Activated CD4-positive, alpha-beta T cell treated with anti-CD3 and anti-CD28 coated beads, Interleukin-2, amount 50 U/mL, for 16 hours (primary cell): ENCODE measurements at regions not wholly inside any gene's neighbourhood (a gene's known extent, or its start where the extent isn't known, plus 50 kb on each side); places are given as distances from the start of the nearest gene placed in this dataset.

ENCODE experiments used
- DNase-seq: peaks from one replicate; pipeline ENCODE4 v3.0.0-alpha.2; 2020

DNA sequence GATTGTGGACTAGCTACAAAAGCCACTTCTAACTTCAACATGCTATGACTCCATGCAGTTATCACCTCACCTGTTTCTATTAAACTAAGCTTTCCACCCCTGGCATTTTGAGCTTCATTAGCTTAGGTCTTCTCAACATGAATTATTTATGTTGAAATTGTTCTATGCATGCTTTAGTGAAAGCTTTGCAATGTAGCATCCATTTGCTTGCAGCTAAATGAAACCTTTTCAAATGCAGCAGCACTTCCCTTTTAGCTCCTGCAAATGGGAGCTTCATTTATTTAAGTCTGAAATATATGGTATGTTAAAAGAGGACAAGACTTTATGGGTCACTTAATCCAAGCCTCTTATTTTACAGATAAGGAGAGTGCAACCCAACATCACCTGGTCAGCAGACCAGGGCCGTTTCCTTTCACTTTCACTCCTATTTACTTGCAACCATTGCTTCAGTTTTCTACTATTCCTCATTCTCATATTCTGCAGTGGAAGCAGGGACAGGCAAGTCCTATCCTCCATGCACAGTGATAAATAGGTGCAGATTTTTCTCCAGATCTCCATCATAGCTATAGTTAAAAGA, 56.4 kb upstream of the SAMSN1 start:
- DNase-seq = no peak

DNA sequence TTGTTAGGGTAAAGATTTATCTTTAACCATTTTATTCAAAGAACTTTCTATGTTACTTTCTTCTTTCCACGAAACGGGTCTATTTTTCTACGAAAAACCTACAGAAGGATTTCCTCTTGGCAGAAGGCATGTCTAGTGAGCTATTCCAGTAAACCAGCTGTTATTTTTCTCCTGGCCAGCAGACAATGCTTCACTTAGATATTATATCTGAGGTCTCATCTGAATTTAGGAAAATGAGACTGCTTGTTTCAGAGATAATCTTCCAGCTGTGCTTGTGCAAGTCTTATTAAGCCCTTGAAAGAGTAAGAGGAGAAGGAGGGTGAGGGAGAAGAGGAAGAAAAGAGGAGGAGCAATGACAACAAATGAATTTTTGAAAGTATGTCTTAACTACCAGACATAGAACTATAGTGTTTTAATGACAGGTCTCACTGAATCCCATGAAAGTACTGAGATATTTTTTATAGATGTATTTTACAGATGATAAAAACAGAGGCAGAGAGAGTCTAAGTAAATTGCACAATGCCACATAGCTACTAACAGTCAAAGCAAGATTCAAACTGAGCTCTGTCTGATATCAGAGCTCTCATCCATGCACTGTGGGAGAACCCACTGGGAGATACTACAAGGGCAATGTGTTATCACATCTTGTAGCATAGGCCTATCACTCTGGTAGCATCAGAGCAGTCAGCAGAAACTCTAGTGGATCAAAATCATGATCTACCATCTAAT, 54.6 kb upstream of the SAMSN1 start:
- DNase-seq = no peak

DNA sequence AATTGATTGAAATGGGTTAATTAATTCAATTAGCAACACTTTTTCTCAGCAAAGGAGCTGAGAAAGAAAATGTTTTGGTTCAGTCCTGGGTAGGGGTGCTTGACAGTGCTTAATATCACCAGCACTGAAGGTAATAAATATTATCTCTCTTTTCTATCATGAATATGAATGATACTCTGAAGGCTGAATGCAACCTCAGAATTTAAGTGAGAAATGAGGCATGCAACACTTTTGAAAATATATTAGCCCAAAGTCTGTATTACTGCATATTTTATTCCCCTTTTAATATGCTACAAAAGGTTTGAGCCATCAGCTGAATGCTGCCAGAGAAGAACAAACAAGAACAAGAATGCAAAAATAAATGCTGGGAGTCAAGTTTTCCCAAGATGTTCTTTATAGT, 52.0 kb upstream of the SAMSN1 start:
- DNase-seq = no peak
